HG03439 (cell line): ENCODE measurements at regions not wholly inside any gene's neighbourhood (a gene's known extent, or its start where the extent isn't known, plus 50 kb on each side); places are given as distances from the start of the nearest gene placed in this dataset.
A peak's percentile ranks its signal among the peaks of the same experiment; 100 is the strongest.
"Not testable (repeated sequence)": the region's sequence is repeated elsewhere in the genome, so short reads cannot be mapped to it uniquely, and the experiment has no call there.

Experiments used
- ATAC-seq: cut with Tn5 transposase; IDR thresholded peaks from one replicate; pipeline ENCODE4 v1.9.1; 2021; ENCODE audit warnings: mild to moderate bottlenecking, moderate library complexity; ENCODE audit not compliant: unreplicated experiment

DNA sequence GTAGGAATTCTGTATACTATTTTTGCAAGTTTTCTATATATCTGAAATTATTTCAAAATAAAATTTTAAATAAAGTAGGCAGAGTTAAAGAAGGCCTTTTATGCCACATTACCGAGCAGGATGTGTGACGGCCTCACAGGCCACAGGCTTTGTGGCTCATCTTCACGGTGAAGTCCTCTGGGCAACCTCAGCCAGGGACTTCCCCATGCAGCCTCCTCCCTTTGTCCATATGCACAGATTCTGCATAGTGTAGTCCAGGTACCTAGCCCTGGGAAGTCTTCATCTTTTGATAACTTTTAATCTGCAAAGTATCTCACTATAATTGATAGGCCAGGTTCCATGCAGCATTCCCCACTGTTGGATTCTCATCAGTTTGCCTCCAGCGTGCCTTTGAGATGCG lies 62.8 kb downstream of the ARHGAP11B start:
- ATAC-seq = not testable (repeated sequence)

GRCh38 chr15:30690153-30690552 lies 64.2 kb downstream of the ARHGAP11B start:
- ATAC-seq = not testable (repeated sequence)

- not testable (repeated sequence) for ATAC-seq
Measured at GRCh38 chr15:30695811-30696210, 69.9 kb downstream of the ARHGAP11B start.

- peak; percentile 71 for ATAC-seq
Measured at GRCh38 chr15:30696439-30697314, 70.7 kb downstream of the ARHGAP11B start.

GRCh38 chr15:30697315-30697685 lies 71.4 kb downstream of the ARHGAP11B start:
- ATAC-seq = peak; percentile 62

DNA sequence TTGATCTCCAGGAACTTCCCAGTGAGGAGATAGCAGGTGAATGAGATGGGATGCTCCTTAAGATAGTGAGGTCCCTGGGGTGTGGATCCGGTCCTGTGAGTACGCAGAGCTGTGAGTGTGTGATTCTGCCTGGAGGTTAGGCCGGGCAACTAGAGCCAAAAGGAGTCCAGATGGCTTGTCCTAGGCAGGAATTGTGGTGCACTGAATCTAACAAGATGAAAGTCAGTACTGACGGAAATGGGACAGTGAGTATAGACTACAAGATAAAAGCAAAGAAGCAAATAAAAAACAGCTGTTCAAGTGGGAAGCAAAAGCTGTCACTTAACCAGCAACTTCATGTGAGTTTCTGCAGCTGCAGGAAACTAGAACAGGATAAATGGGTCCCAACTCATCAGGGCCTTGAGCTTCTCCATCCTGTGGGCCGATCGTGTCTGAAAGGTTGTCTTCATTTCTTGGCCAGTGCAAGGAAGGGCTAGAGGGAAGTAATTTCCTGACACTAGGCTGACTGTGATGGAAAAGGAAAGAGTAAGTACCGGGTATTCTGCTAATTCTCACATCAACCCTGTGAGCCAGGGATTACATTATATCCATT lies 74.2 kb downstream of the ARHGAP11B start:
- ATAC-seq = not testable (repeated sequence)

DNA sequence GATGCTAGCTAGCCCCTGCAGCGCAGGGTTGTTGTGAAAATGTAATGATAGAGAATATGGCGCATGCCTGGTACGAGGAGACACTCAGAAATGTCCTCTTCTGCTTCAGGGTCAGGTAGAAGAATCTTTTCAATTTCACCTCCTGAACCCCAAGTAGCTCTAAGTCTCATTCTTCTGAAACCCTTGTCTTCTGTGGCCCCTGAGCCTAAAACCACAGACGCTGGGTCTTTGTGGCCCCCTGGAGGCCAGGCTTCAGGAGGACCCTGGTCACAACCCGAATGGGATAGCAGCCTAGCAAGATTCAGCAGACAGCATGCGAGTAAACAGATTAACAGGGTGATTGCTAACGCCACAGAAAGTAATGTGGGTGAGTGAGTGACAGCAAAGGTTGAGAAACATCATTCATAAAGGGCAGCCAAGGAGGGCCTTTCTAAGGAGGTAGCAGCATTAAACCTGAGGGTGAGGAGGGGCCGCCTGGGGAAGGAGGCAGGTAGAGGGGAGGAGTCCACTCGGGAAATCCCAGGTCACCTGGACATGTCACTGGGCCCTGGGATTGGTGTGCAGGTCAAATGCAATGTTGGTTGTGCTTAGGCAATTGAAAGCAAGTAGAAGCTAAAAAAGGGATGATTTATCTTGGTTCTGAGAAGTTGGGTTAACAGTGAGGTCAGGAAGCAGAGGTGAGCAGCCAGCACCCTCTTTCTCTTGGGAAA lies 82.2 kb downstream of the ARHGAP11B start:
- not testable (repeated sequence) for ATAC-seq

DNA sequence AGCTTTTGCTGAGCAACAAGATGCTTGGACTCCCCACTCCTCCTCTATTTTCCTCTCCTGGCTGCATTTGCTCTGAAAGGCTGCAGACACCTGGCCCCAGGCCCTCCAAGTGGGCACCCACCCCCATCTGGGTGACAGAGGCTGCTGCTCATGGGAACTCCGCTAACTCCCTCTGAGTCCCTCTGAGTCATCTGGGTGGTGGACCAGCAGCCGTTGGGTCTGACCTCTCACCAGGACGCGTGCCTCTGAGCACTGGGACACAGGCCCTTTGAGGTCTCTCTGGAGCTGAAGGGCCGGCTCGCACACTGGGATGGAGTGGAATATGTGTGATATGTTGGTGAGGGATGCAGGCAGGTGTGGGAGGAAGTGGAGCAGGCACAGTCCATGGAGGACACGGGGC lies 82.9 kb downstream of the ARHGAP11B start:
- not testable (repeated sequence) for ATAC-seq

- not testable (repeated sequence) for ATAC-seq
Measured at GRCh38 chr15:30718038-30718643, 92.2 kb downstream of the ARHGAP11B start.

- ATAC-seq = not testable (repeated sequence)
Measured at GRCh38 chr15:30719363-30719762, 93.4 kb downstream of the ARHGAP11B start.

DNA sequence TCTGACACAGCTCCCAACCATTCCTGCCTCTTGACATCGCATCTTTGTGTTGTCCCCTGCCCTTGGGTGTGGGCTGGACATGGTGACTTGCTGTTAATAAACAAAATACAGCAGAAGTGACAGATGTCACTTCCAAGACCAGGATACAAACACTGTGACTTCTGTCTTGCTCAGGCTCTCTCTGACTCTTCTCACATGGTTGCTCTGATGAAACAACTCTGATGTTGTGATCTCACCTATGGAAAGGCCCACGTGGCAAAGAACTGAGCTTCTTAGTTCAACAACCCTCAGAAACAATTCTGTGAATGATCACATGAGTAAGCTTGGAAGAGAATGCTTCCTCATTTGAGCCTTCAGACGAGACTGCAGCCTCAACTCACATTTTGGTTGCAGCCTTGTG lies 94.9 kb downstream of the ARHGAP11B start:
- ATAC-seq = not testable (repeated sequence)

DNA sequence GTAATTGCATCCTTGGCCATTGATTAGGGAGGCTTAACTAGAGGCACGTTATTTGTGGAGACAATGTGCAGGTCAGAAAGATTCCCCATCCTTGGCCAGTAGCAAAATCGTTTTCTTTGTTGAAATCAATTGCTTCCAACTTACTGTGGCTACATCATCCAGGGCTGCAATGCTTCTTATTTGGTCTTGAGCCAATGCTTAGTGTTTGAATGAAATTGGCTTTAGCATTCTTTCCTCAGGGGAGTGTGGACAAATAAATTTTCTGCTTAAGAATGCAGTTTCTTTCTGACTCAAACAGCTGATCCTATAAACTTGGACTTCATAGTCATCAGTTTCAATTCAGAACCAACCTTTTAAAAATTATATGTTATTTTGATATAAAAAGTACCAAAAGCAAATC lies 95.6 kb downstream of the ARHGAP11B start:
- not testable (repeated sequence) for ATAC-seq

DNA sequence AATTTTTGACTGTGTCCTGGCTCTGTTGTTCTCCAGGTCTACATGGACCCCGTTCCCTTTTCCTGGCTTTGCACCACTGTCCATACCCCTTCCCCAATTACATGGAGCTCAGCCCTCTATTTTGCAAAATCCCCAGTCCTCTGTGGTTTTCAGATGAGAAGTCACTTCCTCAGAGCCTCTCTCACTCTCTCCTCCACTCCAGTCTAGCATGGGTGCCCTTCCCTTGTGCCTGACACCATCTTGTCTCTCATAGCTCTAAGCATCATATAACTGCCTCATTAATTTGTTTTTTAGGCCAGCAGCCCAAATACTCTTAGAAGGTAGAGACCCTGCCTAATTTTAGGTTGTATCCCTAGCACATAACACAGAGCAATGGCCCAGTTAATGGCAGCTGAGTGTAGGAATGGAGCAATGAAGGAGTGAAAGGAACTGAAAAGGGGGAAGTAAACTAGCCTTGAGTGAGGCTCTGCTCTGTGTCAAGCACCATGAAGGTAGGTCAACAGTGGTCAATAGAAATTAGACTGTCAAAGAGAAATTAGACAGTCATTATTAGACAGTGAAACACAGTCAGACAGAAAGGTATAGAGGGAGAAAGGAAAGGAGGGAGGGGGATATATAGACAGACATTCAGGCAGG lies 97.7 kb downstream of the ARHGAP11B start:
- ATAC-seq = not testable (repeated sequence)

- ATAC-seq = not testable (repeated sequence)
Measured at GRCh38 chr15:30729880-30730590, 104.1 kb downstream of the ARHGAP11B start.

DNA sequence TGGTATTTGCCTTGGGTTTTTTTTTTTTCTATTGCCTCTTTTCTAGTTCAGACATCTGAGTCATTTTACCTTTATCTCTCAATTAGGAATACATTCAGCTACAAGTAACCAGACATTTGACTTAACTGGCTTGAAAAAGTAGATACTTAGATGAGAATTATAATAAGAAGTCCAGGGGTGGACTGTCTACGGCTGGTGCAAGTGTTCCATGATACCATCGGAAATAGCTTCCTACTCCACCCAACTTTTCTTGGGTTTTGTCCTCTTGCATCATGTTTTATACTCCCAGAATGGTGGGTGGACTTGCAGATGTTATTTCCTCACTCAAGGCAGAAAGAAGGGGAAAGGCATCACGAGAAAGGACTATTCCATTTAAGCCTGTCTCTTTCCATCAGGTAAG lies 104.7 kb downstream of the ARHGAP11B start:
- not testable (repeated sequence) for ATAC-seq

DNA sequence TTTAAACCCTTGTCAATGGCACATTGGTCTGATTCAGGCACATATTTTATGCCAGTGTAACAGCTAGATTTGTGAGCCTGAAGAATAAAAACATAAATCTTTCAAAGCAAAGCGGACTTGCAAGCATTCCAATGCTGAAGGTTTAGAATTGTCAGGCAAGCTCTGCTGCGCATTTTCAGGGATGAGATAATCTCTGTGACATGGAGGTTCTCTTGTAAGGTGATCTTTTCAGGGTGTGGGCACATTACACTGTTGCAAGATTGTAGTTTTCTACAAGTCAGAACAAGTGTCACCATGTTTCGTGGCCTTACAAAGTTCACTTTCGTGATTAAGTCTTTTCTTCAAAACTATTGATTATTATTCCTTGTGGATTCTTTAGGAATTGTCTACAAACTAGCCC lies 106.2 kb downstream of the ARHGAP11B start:
- not testable (repeated sequence) for ATAC-seq

GRCh38 chr15:30735884-30736564 lies 110.1 kb downstream of the ARHGAP11B start:
- ATAC-seq = not testable (repeated sequence)

DNA sequence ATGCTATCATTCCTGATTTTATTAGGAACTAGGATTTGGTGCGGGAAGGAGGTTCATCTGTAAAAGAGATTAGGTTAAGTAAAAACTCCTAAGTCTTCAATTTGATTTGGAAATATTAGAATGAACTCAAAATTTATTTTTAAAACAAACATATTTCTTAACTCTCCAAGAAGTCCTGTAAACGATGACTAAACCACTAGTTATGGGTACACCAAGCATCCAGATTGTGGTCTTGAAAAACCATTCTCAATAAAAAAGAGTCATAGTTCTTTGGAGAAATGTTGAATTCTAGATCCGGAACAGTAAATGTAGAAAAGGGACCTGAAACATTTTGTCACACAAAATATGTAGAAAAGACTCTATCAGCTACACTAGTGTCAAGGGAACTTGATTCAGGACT lies 116.9 kb downstream of the ARHGAP11B start:
- ATAC-seq = not testable (repeated sequence)

DNA sequence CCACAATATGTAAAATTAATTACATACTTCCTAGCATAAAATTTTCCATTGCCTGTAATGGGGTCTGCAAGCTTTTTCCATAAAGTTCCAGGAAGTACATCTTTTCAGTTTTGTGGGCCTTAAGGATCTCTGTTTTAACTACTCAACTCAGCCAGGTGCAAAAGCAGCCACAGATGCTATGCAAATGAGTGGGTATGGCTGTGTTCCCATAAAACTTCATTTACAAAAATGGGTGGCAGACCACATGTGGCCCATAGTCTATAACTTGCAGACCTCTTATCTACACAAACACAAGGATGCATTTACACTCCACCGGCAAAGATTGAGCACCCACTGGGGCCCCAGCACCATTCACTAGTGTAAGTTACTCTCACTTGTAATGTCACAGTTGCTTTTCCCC lies 123.1 kb downstream of the ARHGAP11B start:
- ATAC-seq = not testable (repeated sequence)
